K562 (cell line): ENCODE measurements at regions not wholly inside any gene's neighbourhood (a gene's known extent, or its start where the extent isn't known, plus 50 kb on each side); places are given as distances from the start of the nearest gene placed in this dataset.

Source experiments
- ATAC-seq: fragments of 200-7000 bp; cut with Tn5 transposase; 3 replicates; pipeline ENCODE4 v1.9.1; 2020; ENCODE audit warnings: moderate library complexity
- BruUV-seq: library from RNA; stranded (reverse); fragments of 400-500 nt; replicated peaks from 2 replicates; lab custom pipeline; 2021; lab: Mats Ljungman, UMichigan
- CTCF ChIA-PET: fragments of 300-600 bp; formaldehyde crosslinking; extraction: SDS; loops from one replicate; lab custom pipeline; 2021; ENCODE audit warnings: low intra/inter-chr PET ratio; lab: Yijun Ruan, JAX
- POLR2A ChIA-PET: fragments of 300-600, 350-650 bp; sonication (Branson Sonifier 250); formaldehyde crosslinking; extraction: SDS; loops from one replicate; lab custom pipeline; 2021; ENCODE audit warnings: antibody characterized with exemption, inconsistent platforms; lab: Yijun Ruan, JAX
- DNase-seq, 4 experiments: peaks; one replicate each; pipeline versions ENCODE4 v3.0.0 to v3.0.0-alpha.2; 2011 to 2018; ENCODE audit warnings: low spot score in 3 of 4, mixed read lengths in 3 of 4; ENCODE audit errors: extremely low read depth in 1 of 4
- FAIRE-seq: peaks from 2 replicates; lab custom pipeline; 2011; peaks lifted over from hg19 to GRCh38; lab: Jason Lieb, UNC
- H2AFZ ChIP-seq: 2 replicates; pipeline ENCODE4 v1.6.0; 2011; ENCODE audit warnings: low read depth, low read length, control low read depth, inconsistent platforms
- H3K27ac ChIP-seq: fragments of 200-600 bp; 3 replicates; pipeline ENCODE4 v1.8.0; 2011; ENCODE audit warnings: low read depth, mild to moderate bottlenecking, control low read depth, inconsistent platforms, low read length, moderate library complexity, mixed read lengths; ENCODE audit errors: extremely low read depth
- H3K27me3 ChIP-seq, 2 experiments: fragments of 300-600 bp in 1 of 2; 2 replicates in 1 of 2; 3 replicates in 1 of 2; pipeline versions ENCODE4 v1.6.0 to v1.8.0; 2011; ENCODE audit warnings: inconsistent platforms in 2 of 2, low read length in 2 of 2, mild to moderate bottlenecking in 1 of 2, mixed read lengths in 1 of 2, moderate library complexity in 1 of 2; ENCODE audit not compliant: control insufficient read depth in 2 of 2, insufficient read depth in 2 of 2
- H3K36me3 ChIP-seq: fragments of 300-600 bp; 3 replicates; pipeline ENCODE4 v1.8.0; 2011; ENCODE audit warnings: mild to moderate bottlenecking, low read length, inconsistent platforms; ENCODE audit not compliant: control insufficient read depth, insufficient read depth
- H3K4me1 ChIP-seq, 2 experiments: fragments of 200-600 bp in 1 of 2; replicated peaks in 1 of 2; 2 replicates in 1 of 2; 3 replicates in 1 of 2; pipeline versions ENCODE4 v1.5.1 to v1.8.0; 2011; ENCODE audit warnings: inconsistent platforms in 2 of 2, low read length in 2 of 2, mild to moderate bottlenecking in 1 of 2, mixed read lengths in 1 of 2, moderate library complexity in 1 of 2; ENCODE audit not compliant: control insufficient read depth in 2 of 2, insufficient read depth in 2 of 2
- H3K4me2 ChIP-seq: 2 replicates; pipeline ENCODE4 v1.6.1; 2011; ENCODE audit warnings: low read length, control low read depth, inconsistent platforms, mixed read lengths; ENCODE audit not compliant: insufficient read depth
- H3K4me3 ChIP-seq: fragments of 200-600 bp; sonication (generic), shearing (Covaris generic); 2 replicates; pipeline ENCODE4 v1.5.1; 2016; ENCODE audit warnings: control low read depth, inconsistent platforms
- H3K79me2 ChIP-seq: fragments of 200-600 bp; 3 replicates; pipeline ENCODE4 v1.8.0; 2011; ENCODE audit warnings: low read length, inconsistent platforms; ENCODE audit not compliant: control insufficient read depth, insufficient read depth
- H3K9ac ChIP-seq, 2 experiments: 2 replicates each; pipeline versions ENCODE4 v1.6.0 to v1.6.1; 2011; ENCODE audit warnings: low read depth in 2 of 2, low read length in 2 of 2, control low read depth in 1 of 2, inconsistent platforms in 1 of 2, mild to moderate bottlenecking in 1 of 2, mixed read lengths in 1 of 2; ENCODE audit not compliant: insufficient read depth in 1 of 2
- H3K9me1 ChIP-seq: one replicate; pipeline ENCODE4 v1.6.0; 2011; ENCODE audit warnings: inconsistent platforms, mild to moderate bottlenecking, low read length, moderate library complexity; ENCODE audit not compliant: control insufficient read depth, insufficient read depth
- H3K9me3 ChIP-seq: replicated peaks from 2 replicates; pipeline ENCODE4 v1.5.1; 2011; ENCODE audit warnings: low read depth, low read length, inconsistent platforms; ENCODE audit not compliant: control insufficient read depth, insufficient read depth
- H4K20me1 ChIP-seq: replicated peaks from 2 replicates; pipeline ENCODE4 v1.6.1; 2011; ENCODE audit warnings: low read length, inconsistent platforms, mixed read lengths; ENCODE audit not compliant: control insufficient read depth, insufficient read depth
- KLF13 ChIP-seq: fragments of 450-650 bp; IDR thresholded peaks from 2 replicates; pipeline ENCODE4 v1.6.1; 2016; ENCODE audit warnings: missing genetic modification characterization, low read depth, mild to moderate bottlenecking, missing compliant biosample characterization, moderate library complexity, borderline replicate concordance
- RBBP5 ChIP-seq: fragments of 200-600 bp; sonication (generic); IDR thresholded peaks from 2 replicates; pipeline ENCODE4 v1.6.1; 2012; ENCODE audit warnings: borderline replicate concordance, mild to moderate bottlenecking, low read length, control low read depth, inconsistent platforms; ENCODE audit not compliant: insufficient read depth, poor library complexity, severe bottlenecking
- TAF7 ChIP-seq: fragments of 450-650 bp; IDR thresholded peaks from 2 replicates; pipeline ENCODE4 v1.6.1; 2016; ENCODE audit warnings: missing genetic modification characterization, missing compliant biosample characterization
- TRIM28 ChIP-seq: fragments of 450-650 bp; IDR thresholded peaks from 2 replicates; pipeline ENCODE4 v1.6.1; 2017
- TSHZ1 ChIP-seq: fragments of 250-450 bp; sonication (Bioruptor Pico); IDR thresholded peaks from 2 replicates; pipeline ENCODE4 v1.4.0; 2020; ENCODE audit warnings: mild to moderate bottlenecking, moderate library complexity
- ZBTB34 ChIP-seq: fragments of 250-450 bp; sonication (Bioruptor Pico); IDR thresholded peaks from 2 replicates; pipeline ENCODE4 v1.8.0; 2021; ENCODE audit warnings: mild to moderate bottlenecking, moderate library complexity
- ZNF224 ChIP-seq: sonication (generic); formaldehyde crosslinking; IDR thresholded peaks from 2 replicates; pipeline ENCODE4 v1.8.0; 2022; ENCODE audit warnings: mild to moderate bottlenecking, missing genetic modification reagents
- in situ Hi-C: fragments of 300-500 bp; cut with MboI; formaldehyde crosslinking; loops from 4 replicates; pipeline ENCODE4 v1.15.0; 2018; ENCODE audit warnings: inconsistent platforms, mixed read lengths
- intact Hi-C: fragments of 100-400 bp; cut with micrococcal nuclease; formaldehyde crosslinking; loops from 2 replicates; pipeline ENCODE4 v1.14.2; 2022

DNA sequence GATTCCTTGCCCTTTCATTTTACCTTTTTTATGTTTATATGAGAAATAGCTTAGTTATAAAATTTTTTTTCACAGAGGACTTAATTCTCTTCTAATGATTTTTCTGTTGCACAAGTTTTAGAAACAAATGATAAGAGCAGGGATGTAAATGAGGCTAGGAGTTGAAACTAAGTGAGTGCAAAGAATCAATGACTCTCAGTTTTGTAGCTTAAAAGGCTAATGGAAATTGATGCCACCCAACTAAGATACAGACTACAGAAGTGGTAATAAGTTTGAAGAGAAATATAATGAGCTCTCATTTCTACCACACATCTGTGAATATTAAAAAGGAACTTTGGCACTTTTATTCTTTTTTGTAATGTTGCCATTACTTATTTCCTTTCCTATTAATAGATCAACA, 105.1 kb downstream of the LURAP1L start:
- TF ChIP-seq ZBTB34 (CRISPR knock-in tag) (no peak), TAF7 (tag) (no peak), TSHZ1 (no peak), RBBP5 (no peak), KLF13 (tag) (no peak), TRIM28 (no peak), ZNF224 (CRISPR knock-in tag) (no peak)
- ATAC-seq (no peak), FAIRE-seq (no peak), DNase-seq (no peak)
- no peaks in the 10 kb centered on the region for H3K36me3 ChIP-seq
- POLR2A ChIA-PET: no interaction called here
- H3K4me3 ChIP-seq: no peak overlapping the region
- CTCF ChIA-PET: no interaction called here
- no peak overlapping the region for H3K4me2 ChIP-seq
- no peak overlapping the region for H2AFZ ChIP-seq
- BruUV-seq: no TSS peak
- no peaks in the 10 kb centered on the region for H3K9me3 ChIP-seq
- H3K79me2 ChIP-seq: no peaks in the 10 kb centered on the region
- H3K9me1 ChIP-seq: no peaks in the 10 kb centered on the region
- no peaks in the 10 kb centered on the region for H4K20me1 ChIP-seq
- no peaks in the 10 kb centered on the region for H3K4me1 ChIP-seq
- no peak overlapping the region for H3K27ac ChIP-seq
- intact Hi-C loops (no loop called here), in situ Hi-C loops (no loop called here)
- H3K27me3 ChIP-seq: no peaks in the 10 kb centered on the region
- no peak overlapping the region for H3K9ac ChIP-seq
